Gastrocnemius medialis (tissue), 4 donors: ENCODE measurements at regions not wholly inside any gene's neighbourhood (a gene's known extent, or its start where the extent isn't known, plus 50 kb on each side); places are given as distances from the start of the nearest gene placed in this dataset.

Experiments used
- ATAC-seq, 2 donors: fragments of 150-250 bp; one replicate each; pipeline ENCODE4 v1.9.1; 2016
- DNase-seq, 2 donors: peaks; one replicate each; pipeline ENCODE4 v3.0.0-alpha.2; 2019
- H3K27ac ChIP-seq, 4 donors: fragments of 200-600 bp; sonication (generic); 1 replicate in 1 of 4; 2 replicates in 3 of 4; pipeline ENCODE4 v1.5.1; 2016 to 2018; ENCODE audit warnings: mild to moderate bottlenecking in 2 of 4, moderate library complexity in 1 of 4
- H3K27me3 ChIP-seq, 3 donors: fragments of 200-600 bp; sonication (generic) in 2 of 3; 1 replicate in 1 of 3; 2 replicates in 2 of 3; pipeline versions ENCODE4 v1.5.1 to v1.6.0; 2016 to 2019; ENCODE audit warnings: mild to moderate bottlenecking in 1 of 3, moderate library complexity in 1 of 3
- H3K36me3 ChIP-seq, 2 donors: fragments of 200-600 bp; sonication (generic) in 1 of 2; one replicate each; pipeline ENCODE4 v1.5.1; 2017 to 2018
- H3K4me1 ChIP-seq, 2 donors: fragments of 200-600 bp; sonication (generic) in 1 of 2; one replicate each; pipeline ENCODE4 v1.5.1; 2016 to 2017; ENCODE audit warnings: mild to moderate bottlenecking in 2 of 2
- H3K4me3 ChIP-seq, 4 donors: fragments of 200-600 bp; sonication (generic) in 3 of 4; 1 replicate in 1 of 4; 2 replicates in 3 of 4; pipeline ENCODE4 v1.5.1; 2016 to 2019; ENCODE audit warnings: mild to moderate bottlenecking in 2 of 4
- H3K9me3 ChIP-seq, 3 donors: fragments of 200-600 bp; sonication (generic) in 2 of 3; 1 replicate in 1 of 3; 2 replicates in 2 of 3; pipeline ENCODE4 v1.5.1; 2016 to 2019
- POLR2A ChIP-seq, 2 donors: fragments of 450-650 bp; IDR thresholded peaks; one replicate each; pipeline ENCODE4 v1.6.1; 2017; ENCODE audit warnings: antibody characterized with exemption in 2 of 2, mild to moderate bottlenecking in 2 of 2, moderate library complexity in 2 of 2
- in situ Hi-C, 4 donors: fragments of 200-750 bp; cut with MboI; loops; one replicate each; pipeline versions ENCODE4 v1.15.0 to v1.8.0; 2017; ENCODE audit warnings: low sequenced_read_pairs in 4 of 4
- intact Hi-C: fragments of 100-400 bp; cut with DNase I; formaldehyde crosslinking; loops from one replicate; pipeline ENCODE4 v1.15.1; 2023; ENCODE audit warnings: low total_unique reads
- TF ChIP-seq, protein P1 (sequence below), 5 experiments: fragments of 450-650 bp in 3 of 5; fragments of 200-600 bp in 2 of 5; sonication (generic) in 2 of 5; IDR thresholded peaks in 4 of 5; conservative IDR thresholded peaks in 1 of 5; 1 replicate in 4 of 5; 2 replicates in 1 of 5; pipeline ENCODE4 v1.5.1; 2016 to 2019; ENCODE audit warnings: antibody characterized with exemption in 5 of 5, mild to moderate bottlenecking in 3 of 5, moderate library complexity in 3 of 5

DNA sequence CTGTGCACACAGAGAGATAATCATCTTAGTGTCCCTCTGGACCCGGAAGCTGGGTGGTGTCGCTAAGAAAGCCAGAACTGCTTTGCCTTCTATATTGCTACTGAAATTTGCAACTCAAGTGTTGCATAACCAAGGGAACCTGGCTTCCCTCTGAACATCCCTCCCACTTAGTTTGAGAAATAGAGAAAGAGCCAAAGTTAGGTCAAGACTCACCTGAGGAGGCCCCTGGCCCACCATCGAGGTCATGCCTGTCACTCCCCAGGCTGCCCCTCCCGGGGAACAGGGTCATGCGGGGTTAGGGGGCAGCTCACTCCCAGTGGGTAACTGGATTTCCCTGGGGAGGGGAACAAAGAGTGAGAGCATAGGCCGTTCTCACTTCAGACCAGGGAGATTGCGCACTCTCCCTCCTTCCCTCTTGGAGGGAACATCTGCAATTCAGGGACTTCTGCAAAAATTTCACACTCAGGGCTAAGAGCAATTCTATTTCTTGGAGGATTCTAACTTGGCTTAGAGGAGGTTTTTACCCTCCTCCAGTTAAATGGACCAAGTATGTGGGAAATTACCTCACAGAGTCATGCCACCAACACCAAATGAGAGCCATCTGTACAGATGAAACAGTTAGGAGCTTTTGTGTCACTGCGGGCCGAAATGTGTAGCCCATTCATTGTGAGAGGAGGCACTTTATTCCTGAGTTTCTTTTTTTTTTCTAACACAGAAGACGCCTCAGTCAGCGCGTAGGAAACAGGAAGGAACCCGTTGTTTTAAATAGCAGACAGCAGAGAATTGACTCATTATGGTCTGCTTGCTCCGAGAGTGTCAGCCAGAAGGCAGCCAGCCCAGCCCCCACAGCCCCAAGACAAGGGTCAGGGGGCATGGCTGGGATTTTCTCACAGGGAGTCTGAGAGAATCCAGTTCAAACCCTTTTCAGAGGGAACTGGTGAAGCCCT is 221.3 kb downstream of the ARHGAP12 start:
- peak overlapping the region in 1 of 4 donors; percentile 21 for H3K4me3 ChIP-seq
- peak overlapping the region; percentile 83 to 94 (median 88) for H3K27ac ChIP-seq
- no peaks in the 10 kb centered on the region for H3K27me3 ChIP-seq
- H3K9me3 ChIP-seq, result peaks cover 0 to 10% (median 0%) of the 10 kb centered on the region in 3 donors
- peak; percentile 37 to 46 for DNase-seq
- ATAC-seq, result peak; percentile 5 to 24
- no peaks in the 10 kb centered on the region for H3K36me3 ChIP-seq
- TF ChIP-seq POLR2A (IDR thresholded peaks at IDR 0.05), result peak in 1 of 2 donors; percentile 18
- TF ChIP-seq, protein P1, sequence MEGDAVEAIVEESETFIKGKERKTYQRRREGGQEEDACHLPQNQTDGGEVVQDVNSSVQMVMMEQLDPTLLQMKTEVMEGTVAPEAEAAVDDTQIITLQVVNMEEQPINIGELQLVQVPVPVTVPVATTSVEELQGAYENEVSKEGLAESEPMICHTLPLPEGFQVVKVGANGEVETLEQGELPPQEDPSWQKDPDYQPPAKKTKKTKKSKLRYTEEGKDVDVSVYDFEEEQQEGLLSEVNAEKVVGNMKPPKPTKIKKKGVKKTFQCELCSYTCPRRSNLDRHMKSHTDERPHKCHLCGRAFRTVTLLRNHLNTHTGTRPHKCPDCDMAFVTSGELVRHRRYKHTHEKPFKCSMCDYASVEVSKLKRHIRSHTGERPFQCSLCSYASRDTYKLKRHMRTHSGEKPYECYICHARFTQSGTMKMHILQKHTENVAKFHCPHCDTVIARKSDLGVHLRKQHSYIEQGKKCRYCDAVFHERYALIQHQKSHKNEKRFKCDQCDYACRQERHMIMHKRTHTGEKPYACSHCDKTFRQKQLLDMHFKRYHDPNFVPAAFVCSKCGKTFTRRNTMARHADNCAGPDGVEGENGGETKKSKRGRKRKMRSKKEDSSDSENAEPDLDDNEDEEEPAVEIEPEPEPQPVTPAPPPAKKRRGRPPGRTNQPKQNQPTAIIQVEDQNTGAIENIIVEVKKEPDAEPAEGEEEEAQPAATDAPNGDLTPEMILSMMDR (IDR thresholded peaks at IDR 0.05 in 4 of 5, conservative IDR thresholded peaks at IDR 0.05 in 1 of 5), result no peak
- H3K4me1 ChIP-seq, result peaks cover 35 to 41% of the 10 kb centered on the region in 2 donors
- intact Hi-C loops, result loop anchor here (2.0 to 10.0 kb wide), 2 partner anchors 63 to 923 kb away; no protein-coding TSS in a partner anchor
- in situ Hi-C loops, result loop anchor here in 2 of 4 donors (5.0 to 10.0 kb wide), 2 partner anchors 105 to 107 kb away; no protein-coding TSS in a partner anchor

DNA sequence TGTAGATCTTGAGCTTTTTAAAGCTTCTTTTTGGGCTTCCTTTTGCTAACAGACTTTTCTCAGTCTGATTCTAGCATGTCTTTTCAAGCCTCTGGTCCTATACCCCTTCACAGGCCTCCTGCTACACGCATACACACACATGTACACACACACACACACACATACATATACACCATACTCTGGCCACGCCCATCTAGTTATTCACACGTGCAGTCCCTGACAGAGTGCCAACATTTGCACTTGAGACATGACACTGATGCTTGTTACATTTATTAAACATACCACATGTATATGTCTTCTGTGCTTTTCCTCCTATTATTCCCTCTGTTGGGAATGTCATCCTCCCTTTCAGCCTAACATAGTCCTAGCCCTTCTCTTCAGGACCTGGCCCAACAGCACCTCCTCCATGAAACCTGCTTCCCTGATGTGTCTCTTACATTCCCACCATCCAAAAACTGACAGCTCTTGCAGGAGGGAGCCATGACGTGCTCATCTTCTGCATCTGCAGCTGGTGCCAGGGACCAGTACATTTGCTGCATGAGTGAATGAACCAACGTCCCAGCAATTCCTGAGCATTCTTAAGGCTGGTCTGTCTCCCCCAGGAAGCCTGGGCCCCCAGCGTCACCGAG is 222.1 kb downstream of the ARHGAP12 start:
- H3K9me3 ChIP-seq, result peaks cover 0 to 10% (median 0%) of the 10 kb centered on the region in 3 donors
- no peaks in the 10 kb centered on the region for H3K36me3 ChIP-seq
- DNase-seq (no peak), ATAC-seq (no peak)
- no peak overlapping the region for H3K4me3 ChIP-seq
- intact Hi-C loops, result loop anchor here (10.0 kb wide), 1 partner anchor 922 kb away; no protein-coding TSS in a partner anchor
- H3K27me3 ChIP-seq, result no peaks in the 10 kb centered on the region
- TF ChIP-seq, protein P1 (IDR thresholded peaks at IDR 0.05 in 4 of 5, conservative IDR thresholded peaks at IDR 0.05 in 1 of 5), result no peak
- TF ChIP-seq POLR2A (IDR thresholded peaks at IDR 0.05), result no peak
- peak overlapping the region in 3 of 4 donors; percentile 83 to 90 (median 85) for H3K27ac ChIP-seq
- in situ Hi-C loops, result loop anchor here in 2 of 4 donors (5.0 to 10.0 kb wide), 2 partner anchors 106 to 108 kb away; no protein-coding TSS in a partner anchor
- H3K4me1 ChIP-seq, result peaks cover 35 to 43% of the 10 kb centered on the region in 2 donors

DNA sequence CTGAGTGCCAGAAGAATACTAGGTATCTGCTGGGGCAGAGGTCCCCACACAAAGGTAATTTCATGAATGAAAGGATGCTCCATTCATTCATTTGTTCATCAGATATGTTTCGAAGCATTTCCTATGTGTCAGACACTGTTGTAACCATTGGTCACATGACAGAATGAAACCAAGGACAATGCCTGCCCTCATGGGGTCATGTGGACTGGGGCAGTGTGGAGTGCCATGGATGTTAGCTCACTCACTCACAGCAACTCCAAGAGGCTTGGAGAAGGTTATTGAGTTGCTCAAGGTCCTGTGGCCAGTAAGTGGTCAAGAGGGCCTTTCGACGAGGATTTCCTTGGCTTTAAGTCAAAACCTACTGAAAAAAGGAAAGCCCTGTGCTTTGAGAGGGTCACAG is 223.5 kb downstream of the ARHGAP12 start:
- no peaks in the 10 kb centered on the region for H3K27me3 ChIP-seq
- H3K4me1 ChIP-seq, result peaks cover 40 to 58% of the 10 kb centered on the region in 2 donors
- in situ Hi-C loops, result loop anchor here in 2 of 4 donors (5.0 to 10.0 kb wide), 2 partner anchors 107 to 110 kb away; no protein-coding TSS in a partner anchor
- ATAC-seq (no peak), DNase-seq (no peak)
- H3K4me3 ChIP-seq, result no peak overlapping the region
- intact Hi-C loops, result loop anchor here (10.0 kb wide), 1 partner anchor 920 kb away; no protein-coding TSS in a partner anchor
- TF ChIP-seq, protein P1 (IDR thresholded peaks at IDR 0.05 in 4 of 5, conservative IDR thresholded peaks at IDR 0.05 in 1 of 5), result no peak
- TF ChIP-seq POLR2A (IDR thresholded peaks at IDR 0.05), result no peak
- no peaks in the 10 kb centered on the region for H3K36me3 ChIP-seq
- H3K27ac ChIP-seq, result no peak overlapping the region
- peaks cover 0 to under 1% (median 0%) of the 10 kb centered on the region in 3 donors for H3K9me3 ChIP-seq

DNA sequence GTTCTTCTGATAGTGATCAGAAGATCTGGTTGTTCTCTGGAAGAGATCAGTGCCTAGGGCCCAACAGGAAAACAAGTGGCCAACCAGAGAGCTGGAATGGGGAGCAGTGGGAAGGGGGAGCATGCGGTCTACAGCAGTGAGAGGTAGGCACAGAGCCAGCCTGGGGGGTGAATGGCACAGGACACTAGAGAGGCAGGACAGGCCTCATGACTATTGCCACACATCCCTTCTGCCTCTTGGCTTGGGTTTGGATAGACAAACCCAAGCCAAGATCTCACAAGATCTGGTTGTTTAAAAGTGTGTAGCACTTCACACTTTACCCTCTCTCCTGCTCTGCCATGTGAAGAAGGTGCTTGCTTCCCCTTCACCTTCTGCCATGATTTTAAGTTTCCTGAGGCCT is 224.4 kb downstream of the ARHGAP12 start:
- intact Hi-C loops, result loop anchor here (10.0 kb wide), 1 partner anchor 919 kb away; no protein-coding TSS in a partner anchor
- H3K27ac ChIP-seq, result no peak overlapping the region
- peaks cover 42 to 56% of the 10 kb centered on the region in 2 donors for H3K4me1 ChIP-seq
- DNase-seq, result peak in 1 of 2 donors; percentile 56
- TF ChIP-seq, protein P1 (IDR thresholded peaks at IDR 0.05 in 4 of 5, conservative IDR thresholded peaks at IDR 0.05 in 1 of 5), result no peak
- TF ChIP-seq POLR2A (IDR thresholded peaks at IDR 0.05), result no peak
- H3K9me3 ChIP-seq, result no peaks in the 10 kb centered on the region
- H3K36me3 ChIP-seq, result no peaks in the 10 kb centered on the region
- in situ Hi-C loops, result loop anchor here in 2 of 4 donors (5.0 to 10.0 kb wide), 2 partner anchors 103 to 111 kb away; no protein-coding TSS in a partner anchor
- no peak for ATAC-seq
- H3K4me3 ChIP-seq, result no peak overlapping the region
- no peaks in the 10 kb centered on the region for H3K27me3 ChIP-seq
